ENCODE measurements at regions not wholly inside any gene's neighbourhood (a gene's known extent, or its start where the extent isn't known, plus 50 kb on each side); places are given as distances from the start of the nearest gene placed in this dataset.
"Not testable (repeated sequence)": the region's sequence is repeated elsewhere in the genome, so short reads cannot be mapped to it uniquely, and the experiment has no call there.

GRCh38 chr14:21825149-21825743, 151.6 kb upstream of the OR4E1 start:
- peak; percentile 12 for DNase-seq (ENCODE audit: low spot score)

- no peak for DNase-seq (ENCODE audit: low spot score)
Measured at GRCh38 chr14:21822109-21822508, 148.5 kb upstream of the OR4E1 start.

- no peak for DNase-seq (ENCODE audit: low spot score)
Measured at GRCh38 chr14:21820631-21821030, 147.0 kb upstream of the OR4E1 start.

GRCh38 chr14:21819891-21820290, 146.3 kb upstream of the OR4E1 start:
- DNase-seq (ENCODE audit: low spot score) = not testable (repeated sequence)

- not testable (repeated sequence) for DNase-seq (ENCODE audit: low spot score)
Measured at GRCh38 chr14:21817010-21817409, 143.4 kb upstream of the OR4E1 start.

- DNase-seq (ENCODE audit: low spot score) = no peak
Measured at GRCh38 chr14:21807975-21808374, 134.4 kb upstream of the OR4E1 start.

- no peak for DNase-seq (ENCODE audit: low spot score)
Measured at GRCh38 chr14:21804981-21805380, 131.4 kb upstream of the OR4E1 start.

GRCh38 chr14:21802441-21802840, 128.8 kb upstream of the OR4E1 start:
- DNase-seq (ENCODE audit: low spot score) = no peak

- no peak for DNase-seq (ENCODE audit: low spot score)
Measured at GRCh38 chr14:21796916-21797315, 123.3 kb upstream of the OR4E1 start.

- DNase-seq (ENCODE audit: low spot score) = no peak
Measured at GRCh38 chr14:21795456-21795855, 121.8 kb upstream of the OR4E1 start.

GRCh38 chr14:21791749-21792148, 118.1 kb upstream of the OR4E1 start:
- no peak for DNase-seq (ENCODE audit: low spot score)

GRCh38 chr14:21788687-21789086, 115.1 kb upstream of the OR4E1 start:
- DNase-seq (ENCODE audit: low spot score) = not testable (repeated sequence)

- not testable (repeated sequence) for DNase-seq (ENCODE audit: low spot score)
Measured at GRCh38 chr14:21787242-21787641, 113.6 kb upstream of the OR4E1 start.

GRCh38 chr14:21781543-21781942, 107.9 kb upstream of the OR4E1 start:
- DNase-seq (ENCODE audit: low spot score) = no peak

- no peak for DNase-seq (ENCODE audit: low spot score)
Measured at GRCh38 chr14:21780429-21781084, 106.9 kb upstream of the OR4E1 start.

- no peak for DNase-seq (ENCODE audit: low spot score)
Measured at GRCh38 chr14:21771671-21772070, 98.1 kb upstream of the OR4E1 start.

- DNase-seq (ENCODE audit: low spot score) = no peak
Measured at GRCh38 chr14:21768875-21769257, 95.2 kb upstream of the OR4E1 start.

GRCh38 chr14:21768116-21768874, 94.7 kb upstream of the OR4E1 start:
- DNase-seq (ENCODE audit: low spot score) = peak; percentile 15

GRCh38 chr14:21760360-21760759, 86.7 kb upstream of the OR4E1 start:
- DNase-seq (ENCODE audit: low spot score) = not testable (repeated sequence)

- DNase-seq (ENCODE audit: low spot score) = no peak
Measured at GRCh38 chr14:21749306-21749868, 75.8 kb upstream of the OR4E1 start.

GRCh38 chr14:21748869-21749303, 75.3 kb upstream of the OR4E1 start:
- peak; percentile 40 for DNase-seq (ENCODE audit: low spot score)

GRCh38 chr14:21735639-21736307, 62.2 kb upstream of the OR4E1 start:
- no peak for DNase-seq (ENCODE audit: low spot score)

All from AG08396 (cell line).